GM21423 (cell line): ENCODE measurements at regions not wholly inside any gene's neighbourhood (a gene's known extent, or its start where the extent isn't known, plus 50 kb on each side); places are given as distances from the start of the nearest gene placed in this dataset.
"Not testable (repeated sequence)": the region's sequence is repeated elsewhere in the genome, so short reads cannot be mapped to it uniquely, and the experiment has no call there.

Source experiments
- ATAC-seq: cut with Tn5 transposase; IDR thresholded peaks from one replicate; pipeline ENCODE4 v1.9.1; 2021; ENCODE audit warnings: mild to moderate bottlenecking, moderate library complexity; ENCODE audit not compliant: unreplicated experiment

- ATAC-seq, result not testable (repeated sequence)
Measured at GRCh38 chr7:67666359-67666758, 669.7 kb downstream of the TYW1 start.

DNA sequence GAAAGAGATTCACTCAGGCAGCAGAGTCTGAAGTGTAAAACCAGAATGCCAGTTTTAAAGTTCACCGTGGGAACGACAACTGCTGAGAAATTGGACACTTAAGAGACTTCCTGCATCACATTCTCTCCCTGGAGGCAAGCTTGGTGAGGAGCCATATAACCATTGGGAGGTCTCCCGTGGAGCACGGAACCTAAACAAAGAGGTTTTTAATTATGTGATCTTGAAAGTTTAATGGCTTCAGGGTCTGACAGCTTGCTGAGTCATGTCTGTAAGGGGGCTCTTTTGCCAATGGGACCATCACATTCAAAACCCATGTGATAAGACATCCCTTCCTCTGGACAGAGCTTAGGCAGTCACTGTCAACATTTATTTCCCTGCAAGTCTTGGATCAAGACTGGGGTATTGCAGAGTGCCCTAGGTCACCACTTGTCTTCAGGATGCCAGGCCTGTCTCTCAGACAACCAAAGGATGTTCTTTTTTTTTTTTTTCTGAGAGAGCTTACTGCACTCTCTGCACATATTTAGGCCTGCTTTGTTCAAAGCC is 674.4 kb downstream of the TYW1 start:
- ATAC-seq, result no peak

- no peak for ATAC-seq
Measured at GRCh38 chr7:67673861-67674260, 677.2 kb downstream of the TYW1 start.

GRCh38 chr7:67674862-67675261 is 678.2 kb downstream of the TYW1 start:
- ATAC-seq, result not testable (repeated sequence)

- ATAC-seq, result no peak
Measured at GRCh38 chr7:67675971-67676370, 679.3 kb downstream of the TYW1 start.

DNA sequence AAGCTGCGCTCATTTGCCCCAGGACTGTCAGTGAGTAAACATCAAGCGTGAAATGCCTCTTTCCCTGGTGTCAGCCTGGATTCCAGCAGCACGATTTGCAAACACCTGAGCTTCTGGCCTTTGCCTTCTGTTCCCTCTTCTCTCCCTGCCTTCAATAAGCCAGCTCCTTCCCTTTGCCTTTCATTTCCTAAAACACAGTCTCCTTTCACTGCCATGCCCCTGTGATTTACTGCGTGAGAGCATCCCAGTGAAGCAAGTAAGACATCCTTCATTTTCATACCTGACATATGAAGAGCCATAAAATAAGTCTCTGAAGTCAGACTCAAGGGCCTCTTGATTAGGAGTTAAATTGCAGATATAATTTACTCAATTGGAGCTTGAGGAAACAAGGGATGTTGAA is 681.8 kb downstream of the TYW1 start:
- ATAC-seq, result no peak

DNA sequence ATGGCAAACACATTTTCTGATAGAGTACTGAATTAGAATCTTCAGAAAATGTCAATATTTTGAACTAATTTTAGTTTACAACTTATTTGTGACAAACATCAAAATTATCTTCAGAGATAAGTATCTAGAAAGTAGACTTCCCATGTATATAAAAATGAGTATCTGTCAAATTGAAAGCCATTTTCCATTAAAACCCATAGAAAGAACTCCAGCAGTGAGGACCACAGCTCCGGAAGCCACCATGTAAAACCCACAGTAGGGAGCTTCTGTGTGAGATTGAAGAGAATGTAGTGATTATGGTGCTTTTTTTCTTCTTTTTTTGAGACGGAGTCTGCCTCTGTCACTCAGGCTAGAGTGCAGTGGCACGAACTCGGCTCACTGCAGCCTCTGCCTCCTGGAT is 687.0 kb downstream of the TYW1 start:
- no peak for ATAC-seq

DNA sequence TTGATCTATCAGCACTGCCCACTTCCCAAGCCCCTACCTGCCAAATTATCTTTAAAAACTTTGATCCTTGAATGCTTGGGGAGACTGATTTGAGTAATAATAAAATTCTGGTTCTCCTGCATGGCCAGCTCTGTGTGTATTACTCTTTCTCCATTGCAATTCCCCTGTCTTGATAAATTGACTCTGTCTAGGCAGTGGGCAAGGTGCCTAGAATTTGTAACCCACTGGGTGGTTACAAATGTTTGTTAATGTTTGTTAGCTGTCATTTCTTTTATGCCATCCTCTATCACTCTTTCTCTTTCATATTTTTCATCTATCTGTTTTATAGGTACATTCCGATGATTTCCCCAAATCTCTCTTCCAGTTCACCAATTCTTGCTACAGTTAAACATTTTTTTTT is 694.1 kb downstream of the TYW1 start:
- no peak for ATAC-seq

DNA sequence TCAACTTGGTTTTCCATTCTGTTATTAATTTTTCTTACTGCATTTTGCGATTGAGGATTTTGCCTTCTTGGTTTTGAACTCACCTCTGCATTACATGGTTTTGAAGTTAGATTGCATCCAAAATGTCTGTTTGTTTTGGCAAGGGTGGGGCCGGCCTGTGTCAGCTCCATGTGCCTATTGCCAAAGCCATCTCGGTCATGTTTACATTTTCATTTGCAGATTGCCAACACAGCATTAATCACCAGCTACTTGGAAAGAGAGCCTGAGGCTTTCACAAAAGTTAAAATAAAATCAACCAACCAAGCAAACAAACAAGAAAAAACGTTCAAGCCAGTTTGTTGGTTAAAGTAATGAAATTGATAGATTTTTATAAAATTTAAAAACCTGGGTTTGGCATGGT is 695.8 kb downstream of the TYW1 start:
- ATAC-seq, result no peak

- ATAC-seq, result no peak
Measured at GRCh38 chr7:67696124-67696523, 699.5 kb downstream of the TYW1 start.

GRCh38 chr7:67696878-67697277 is 700.2 kb downstream of the TYW1 start:
- ATAC-seq, result no peak

- no peak for ATAC-seq
Measured at GRCh38 chr7:67698354-67698753, 701.7 kb downstream of the TYW1 start.

DNA sequence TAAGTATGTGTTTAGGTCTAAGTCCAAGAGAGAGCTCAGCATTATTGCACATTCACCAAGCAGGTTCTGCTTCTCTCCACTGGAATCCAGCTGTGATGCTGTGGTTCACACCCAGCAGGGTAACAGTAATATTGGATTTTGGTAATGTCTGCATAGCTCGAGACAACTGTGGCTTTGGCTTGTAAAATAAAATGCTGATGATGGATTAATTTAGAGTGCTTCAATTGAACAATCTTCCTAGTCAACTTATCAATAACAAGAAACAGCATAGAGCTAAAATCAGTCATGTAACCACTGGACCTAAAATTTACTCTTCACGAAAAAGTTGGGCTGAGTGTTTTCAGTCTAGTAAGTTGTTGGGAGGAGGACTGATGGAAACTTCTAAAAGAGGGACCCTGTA is 709.2 kb downstream of the TYW1 start:
- no peak for ATAC-seq

GRCh38 chr7:67711706-67712105 is 715.1 kb downstream of the TYW1 start:
- ATAC-seq, result no peak

DNA sequence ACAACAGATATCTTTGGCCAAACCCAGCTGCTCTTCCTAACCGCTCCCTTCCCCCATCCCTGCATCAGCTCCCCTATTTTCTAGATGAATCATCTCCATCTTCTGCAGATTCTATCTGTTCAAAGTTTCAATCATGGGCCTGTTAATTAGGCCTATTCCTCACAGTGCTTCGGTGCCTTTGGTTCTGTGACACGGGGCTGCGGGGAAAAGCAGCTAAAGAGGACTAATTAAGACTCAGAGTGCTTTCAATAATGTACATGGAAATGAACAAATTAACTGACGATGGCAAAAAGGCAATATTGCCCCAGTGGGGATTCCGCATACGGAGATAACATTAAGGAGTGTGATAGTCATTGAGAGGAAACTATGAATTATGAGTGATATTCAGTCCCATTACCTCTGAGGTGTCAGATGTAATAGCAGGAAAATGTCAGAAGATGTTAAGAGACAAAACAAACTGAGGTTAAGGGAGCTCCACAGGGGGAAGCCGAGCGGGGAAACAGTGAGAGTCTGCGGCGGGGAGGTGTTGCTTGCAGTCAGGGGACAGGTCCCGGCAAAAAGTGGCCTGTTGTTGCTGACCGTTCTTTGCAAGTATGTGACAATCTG is 716.9 kb downstream of the TYW1 start:
- no peak for ATAC-seq

- ATAC-seq, result no peak
Measured at GRCh38 chr7:67716729-67717128, 720.1 kb downstream of the TYW1 start.

GRCh38 chr7:67723591-67723990 is 727.0 kb downstream of the TYW1 start:
- no peak for ATAC-seq

DNA sequence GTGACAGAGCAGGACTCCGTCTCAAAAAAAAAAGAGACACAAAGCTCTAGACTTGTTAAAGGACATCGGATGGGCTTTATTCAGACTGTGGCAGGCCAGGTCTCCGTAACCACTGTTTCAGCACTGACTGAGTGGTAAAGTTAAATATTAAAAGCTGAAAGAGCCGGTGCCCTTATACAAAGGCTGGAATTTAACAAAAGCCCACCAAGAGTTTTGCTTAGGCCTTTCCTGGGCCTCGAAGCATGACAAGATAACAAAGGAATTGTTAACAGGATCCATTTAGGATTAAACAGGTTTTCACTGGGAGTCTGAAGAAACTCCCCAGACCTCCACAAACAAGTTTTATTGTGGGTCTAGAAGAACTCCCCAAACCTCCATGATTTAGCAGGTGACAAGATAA is 727.8 kb downstream of the TYW1 start:
- ATAC-seq, result no peak

DNA sequence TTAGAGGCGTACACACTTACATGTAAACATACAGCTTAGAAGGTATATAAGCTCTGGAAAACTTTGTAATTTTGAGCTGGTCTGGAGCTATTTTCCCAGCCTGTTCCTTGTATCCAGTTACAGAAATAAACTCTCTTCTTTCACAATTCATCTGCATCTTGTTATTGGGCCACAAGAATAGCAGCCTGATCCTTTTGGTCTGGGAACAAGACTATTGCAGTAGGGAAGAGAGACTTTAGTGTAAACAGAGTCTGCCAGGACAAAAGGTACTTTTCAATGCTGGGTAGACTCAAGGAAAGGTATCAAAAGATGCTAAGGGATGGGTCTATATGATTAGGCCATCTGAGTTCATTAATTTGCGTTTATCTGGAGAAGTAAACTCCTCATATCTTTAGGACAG is 728.3 kb downstream of the TYW1 start:
- ATAC-seq, result no peak

DNA sequence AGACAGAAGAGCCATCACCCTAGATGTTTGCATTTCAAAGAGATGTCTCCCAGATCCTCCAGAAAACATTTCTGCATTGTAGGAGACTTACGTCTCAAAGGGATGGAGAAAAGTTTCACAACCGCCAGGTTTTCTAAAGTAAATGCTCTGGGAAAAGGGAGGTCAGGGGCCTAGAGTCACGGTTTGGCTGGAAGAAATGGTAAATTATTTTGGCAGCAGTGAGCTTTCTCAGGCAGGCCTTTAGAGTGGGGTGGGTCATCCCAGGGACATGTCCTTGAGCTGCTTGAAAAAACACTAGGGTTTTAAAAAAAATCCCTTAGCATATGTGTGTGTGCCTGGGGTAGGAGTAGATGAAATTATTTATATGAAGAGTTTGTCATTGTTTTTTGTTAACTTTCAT is 728.8 kb downstream of the TYW1 start:
- no peak for ATAC-seq

GRCh38 chr7:67729771-67730170 is 733.1 kb downstream of the TYW1 start:
- no peak for ATAC-seq

GRCh38 chr7:67731704-67732103 is 735.1 kb downstream of the TYW1 start:
- no peak for ATAC-seq

DNA sequence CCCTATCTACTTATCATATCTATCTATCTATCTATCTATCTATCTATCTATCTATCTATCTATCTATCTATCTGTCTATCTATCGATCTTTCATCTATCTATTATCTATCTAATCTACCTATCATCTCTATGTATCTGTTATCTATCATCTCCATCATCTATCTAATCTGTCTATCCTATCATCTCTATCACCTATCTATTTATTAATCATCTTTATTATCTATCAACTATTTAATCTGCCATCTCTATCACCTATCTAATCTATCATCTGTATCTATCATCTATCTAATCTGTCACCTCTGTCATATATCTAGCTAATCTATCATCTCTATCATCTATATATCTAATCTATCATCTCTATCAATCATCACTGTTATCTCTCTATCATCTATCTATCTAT is 736.3 kb downstream of the TYW1 start:
- ATAC-seq, result no peak
